Glutamatergic neuron (in vitro differentiated cells): ENCODE measurements at regions not wholly inside any gene's neighbourhood (a gene's known extent, or its start where the extent isn't known, plus 50 kb on each side); places are given as distances from the start of the nearest gene placed in this dataset.
"Not testable (repeated sequence)": the region's sequence is repeated elsewhere in the genome, so short reads cannot be mapped to it uniquely, and the experiment has no call there.

Experiments
- DNase-seq: peaks from one replicate; pipeline ENCODE4 v3.0.0; 2022
- H3K27ac Mint-ChIP-seq: one replicate; pipeline ENCODE4 v1.8.0; 2020; ENCODE audit warnings: mild to moderate bottlenecking, mixed read lengths, inconsistent platforms; ENCODE audit not compliant: unreplicated experiment
- H3K27me3 Mint-ChIP-seq: one replicate; pipeline ENCODE4 v1.8.0; 2020; ENCODE audit warnings: mild to moderate bottlenecking, moderate library complexity, mixed read lengths, inconsistent platforms; ENCODE audit not compliant: unreplicated experiment
- H3K36me3 Mint-ChIP-seq: one replicate; pipeline ENCODE4 v1.8.0; 2020; ENCODE audit warnings: mild to moderate bottlenecking, mixed read lengths, inconsistent platforms; ENCODE audit not compliant: unreplicated experiment
- H3K4me1 Mint-ChIP-seq: one replicate; pipeline ENCODE4 v1.8.0; 2020; ENCODE audit warnings: mild to moderate bottlenecking, low read depth, mixed read lengths, inconsistent platforms; ENCODE audit not compliant: unreplicated experiment
- H3K4me3 Mint-ChIP-seq: one replicate; pipeline ENCODE4 v1.8.0; 2020; ENCODE audit warnings: mild to moderate bottlenecking, mixed read lengths, inconsistent platforms; ENCODE audit not compliant: unreplicated experiment
- H3K9me3 Mint-ChIP-seq: one replicate; pipeline ENCODE4 v1.8.0; 2020; ENCODE audit warnings: mild to moderate bottlenecking, moderate library complexity, mixed read lengths, inconsistent platforms; ENCODE audit not compliant: unreplicated experiment
- CTCF ChIP-seq: fragments of 200-600 bp; sonication (generic); IDR thresholded peaks from one replicate; pipeline ENCODE4 v1.5.0; 2021; ENCODE audit not compliant: partially characterized antibody, unreplicated experiment

GRCh38 chr10:108037061-108037460 is 872.6 kb upstream of the SORCS1 start:
- no peak for TF ChIP-seq CTCF

GRCh38 chr10:108036265-108036664 is 871.8 kb upstream of the SORCS1 start:
- no peak overlapping the region for H3K4me3 Mint-ChIP-seq
- H3K27me3 Mint-ChIP-seq = no peaks in the 10 kb centered on the region
- H3K4me1 Mint-ChIP-seq = no peaks in the 10 kb centered on the region
- H3K9me3 Mint-ChIP-seq = no peaks in the 10 kb centered on the region
- no peak for TF ChIP-seq CTCF
- no peak overlapping the region for H3K27ac Mint-ChIP-seq
- no peaks in the 10 kb centered on the region for H3K36me3 Mint-ChIP-seq
- no peak for DNase-seq

More at GRCh38 chr10:108037061-108037460, 872.6 kb upstream of the SORCS1 start:
- no peaks in the 10 kb centered on the region for H3K36me3 Mint-ChIP-seq
- no peaks in the 10 kb centered on the region for H3K27me3 Mint-ChIP-seq
- H3K4me1 Mint-ChIP-seq = no peaks in the 10 kb centered on the region
- H3K4me3 Mint-ChIP-seq = no peak overlapping the region
- no peak for DNase-seq
- H3K27ac Mint-ChIP-seq = no peak overlapping the region
- H3K9me3 Mint-ChIP-seq = no peaks in the 10 kb centered on the region

GRCh38 chr10:108034829-108035228 is 870.3 kb upstream of the SORCS1 start:
- Mint-ChIP-seq H3K27me3 (no peaks in the 10 kb centered on the region), H3K27ac (no peak overlapping the region), H3K4me1 (no peaks in the 10 kb centered on the region), H3K4me3 (no peak overlapping the region), H3K9me3 (no peaks in the 10 kb centered on the region), H3K36me3 (no peaks in the 10 kb centered on the region)
- no peak for TF ChIP-seq CTCF
- DNase-seq = no peak

GRCh38 chr10:108033518-108033917 is 869.0 kb upstream of the SORCS1 start:
- not testable (repeated sequence) for H3K27ac Mint-ChIP-seq, H3K4me3 Mint-ChIP-seq, H3K9me3 Mint-ChIP-seq, DNase-seq, H3K36me3 Mint-ChIP-seq, H3K4me1 Mint-ChIP-seq, H3K27me3 Mint-ChIP-seq

- no peak overlapping the region for H3K4me3 Mint-ChIP-seq
- no peak for DNase-seq
- no peaks in the 10 kb centered on the region for H3K9me3 Mint-ChIP-seq
- no peaks in the 10 kb centered on the region for H3K36me3 Mint-ChIP-seq
- no peak for TF ChIP-seq CTCF
- no peaks in the 10 kb centered on the region for H3K4me1 Mint-ChIP-seq
- no peak overlapping the region for H3K27ac Mint-ChIP-seq
- no peaks in the 10 kb centered on the region for H3K27me3 Mint-ChIP-seq
These were observed 867.0 kb upstream of the SORCS1 start for GRCh38 chr10:108031505-108031904.

- no peaks in the 10 kb centered on the region for H3K36me3 Mint-ChIP-seq
- no peak overlapping the region for H3K4me3 Mint-ChIP-seq
- H3K4me1 Mint-ChIP-seq = no peaks in the 10 kb centered on the region
- H3K9me3 Mint-ChIP-seq = no peaks in the 10 kb centered on the region
- H3K27ac Mint-ChIP-seq = no peak overlapping the region
- TF ChIP-seq CTCF = no peak
- H3K27me3 Mint-ChIP-seq = peaks cover 5% of the 10 kb centered on the region
- DNase-seq = no peak
These were observed 850.3 kb upstream of the SORCS1 start for GRCh38 chr10:108014902-108015177.
